SH-SY5Y (cell line): ENCODE measurements at regions not wholly inside any gene's neighbourhood (a gene's known extent, or its start where the extent isn't known, plus 50 kb on each side); places are given as distances from the start of the nearest gene placed in this dataset.

Experiments used
- GATA2 ChIP-seq: IDR thresholded peaks from 2 replicates; pipeline ENCODE4 v1.6.1; 2011; ENCODE audit warnings: mild to moderate bottlenecking, low read depth, low read length
- GATA3 ChIP-seq: IDR thresholded peaks from 2 replicates; pipeline ENCODE4 v1.6.1; 2011; ENCODE audit warnings: low read depth, mild to moderate bottlenecking, low read length, moderate library complexity

DNA sequence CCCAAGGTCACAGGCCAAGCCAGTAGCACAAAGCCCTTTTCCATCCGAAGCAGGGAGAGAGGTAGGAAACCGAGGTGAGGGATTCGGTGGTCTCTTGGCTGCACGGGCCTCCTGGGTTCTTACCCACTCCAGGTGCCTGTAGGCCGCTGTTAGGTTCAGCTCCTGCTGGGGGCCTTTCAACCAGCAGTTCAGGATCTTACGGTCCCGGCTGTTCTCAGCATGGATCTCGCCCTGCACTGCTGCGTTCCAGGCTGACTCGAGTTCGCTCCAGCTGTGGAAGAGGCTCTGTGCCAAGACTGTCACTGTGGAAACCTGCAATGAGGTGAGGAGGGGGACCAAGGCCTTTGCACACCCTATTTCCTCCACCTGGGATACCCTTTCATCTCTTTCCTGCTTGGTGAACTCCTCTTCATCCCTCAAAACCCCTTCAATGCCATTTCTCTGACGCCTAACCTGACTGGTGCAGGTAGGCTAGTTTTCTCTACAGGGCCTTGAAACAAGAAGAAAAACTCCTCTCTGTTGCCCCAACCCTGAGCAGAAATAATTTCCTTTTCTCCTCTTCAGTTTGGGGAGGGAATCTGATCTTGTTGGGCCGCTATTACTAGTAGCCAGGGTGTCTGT is 103.6 kb downstream of the RMI2 start:
- TF ChIP-seq GATA2 (no peak), GATA3 (no peak)
